K562 (cell line): ENCODE measurements at regions not wholly inside any gene's neighbourhood (a gene's known extent, or its start where the extent isn't known, plus 50 kb on each side); places are given as distances from the start of the nearest gene placed in this dataset.

Source experiments
- ATAC-seq: fragments of 200-7000 bp; cut with Tn5 transposase; 3 replicates; pipeline ENCODE4 v1.9.1; 2020; ENCODE audit warnings: moderate library complexity
- BruUV-seq: library from RNA; stranded (reverse); fragments of 400-500 nt; replicated peaks from 2 replicates; lab custom pipeline; 2021; lab: Mats Ljungman, UMichigan
- CTCF ChIA-PET: fragments of 300-600 bp; formaldehyde crosslinking; extraction: SDS; loops from one replicate; lab custom pipeline; 2021; ENCODE audit warnings: low intra/inter-chr PET ratio; lab: Yijun Ruan, JAX
- POLR2A ChIA-PET: fragments of 300-600, 350-650 bp; sonication (Branson Sonifier 250); formaldehyde crosslinking; extraction: SDS; loops from one replicate; lab custom pipeline; 2021; ENCODE audit warnings: antibody characterized with exemption, inconsistent platforms; lab: Yijun Ruan, JAX
- DNase-seq, 4 experiments: peaks; one replicate each; pipeline versions ENCODE4 v3.0.0 to v3.0.0-alpha.2; 2011 to 2018; ENCODE audit warnings: low spot score in 3 of 4, mixed read lengths in 3 of 4; ENCODE audit errors: extremely low read depth in 1 of 4
- FAIRE-seq: peaks from 2 replicates; lab custom pipeline; 2011; peaks lifted over from hg19 to GRCh38; lab: Jason Lieb, UNC
- H2AFZ ChIP-seq: 2 replicates; pipeline ENCODE4 v1.6.0; 2011; ENCODE audit warnings: low read depth, low read length, control low read depth, inconsistent platforms
- H3K27ac ChIP-seq: fragments of 200-600 bp; 3 replicates; pipeline ENCODE4 v1.8.0; 2011; ENCODE audit warnings: low read depth, mild to moderate bottlenecking, control low read depth, inconsistent platforms, low read length, moderate library complexity, mixed read lengths; ENCODE audit errors: extremely low read depth
- H3K27me3 ChIP-seq, 2 experiments: fragments of 300-600 bp in 1 of 2; 2 replicates in 1 of 2; 3 replicates in 1 of 2; pipeline versions ENCODE4 v1.6.0 to v1.8.0; 2011; ENCODE audit warnings: inconsistent platforms in 2 of 2, low read length in 2 of 2, mild to moderate bottlenecking in 1 of 2, mixed read lengths in 1 of 2, moderate library complexity in 1 of 2; ENCODE audit not compliant: control insufficient read depth in 2 of 2, insufficient read depth in 2 of 2
- H3K36me3 ChIP-seq: fragments of 300-600 bp; 3 replicates; pipeline ENCODE4 v1.8.0; 2011; ENCODE audit warnings: mild to moderate bottlenecking, low read length, inconsistent platforms; ENCODE audit not compliant: control insufficient read depth, insufficient read depth
- H3K4me1 ChIP-seq, 2 experiments: fragments of 200-600 bp in 1 of 2; replicated peaks in 1 of 2; 2 replicates in 1 of 2; 3 replicates in 1 of 2; pipeline versions ENCODE4 v1.5.1 to v1.8.0; 2011; ENCODE audit warnings: inconsistent platforms in 2 of 2, low read length in 2 of 2, mild to moderate bottlenecking in 1 of 2, mixed read lengths in 1 of 2, moderate library complexity in 1 of 2; ENCODE audit not compliant: control insufficient read depth in 2 of 2, insufficient read depth in 2 of 2
- H3K4me2 ChIP-seq: 2 replicates; pipeline ENCODE4 v1.6.1; 2011; ENCODE audit warnings: low read length, control low read depth, inconsistent platforms, mixed read lengths; ENCODE audit not compliant: insufficient read depth
- H3K4me3 ChIP-seq: fragments of 200-600 bp; sonication (generic), shearing (Covaris generic); 2 replicates; pipeline ENCODE4 v1.5.1; 2016; ENCODE audit warnings: control low read depth, inconsistent platforms
- H3K79me2 ChIP-seq: fragments of 200-600 bp; 3 replicates; pipeline ENCODE4 v1.8.0; 2011; ENCODE audit warnings: low read length, inconsistent platforms; ENCODE audit not compliant: control insufficient read depth, insufficient read depth
- H3K9ac ChIP-seq, 2 experiments: 2 replicates each; pipeline versions ENCODE4 v1.6.0 to v1.6.1; 2011; ENCODE audit warnings: low read depth in 2 of 2, low read length in 2 of 2, control low read depth in 1 of 2, inconsistent platforms in 1 of 2, mild to moderate bottlenecking in 1 of 2, mixed read lengths in 1 of 2; ENCODE audit not compliant: insufficient read depth in 1 of 2
- H3K9me1 ChIP-seq: one replicate; pipeline ENCODE4 v1.6.0; 2011; ENCODE audit warnings: inconsistent platforms, mild to moderate bottlenecking, low read length, moderate library complexity; ENCODE audit not compliant: control insufficient read depth, insufficient read depth
- H3K9me3 ChIP-seq: replicated peaks from 2 replicates; pipeline ENCODE4 v1.5.1; 2011; ENCODE audit warnings: low read depth, low read length, inconsistent platforms; ENCODE audit not compliant: control insufficient read depth, insufficient read depth
- H4K20me1 ChIP-seq: replicated peaks from 2 replicates; pipeline ENCODE4 v1.6.1; 2011; ENCODE audit warnings: low read length, inconsistent platforms, mixed read lengths; ENCODE audit not compliant: control insufficient read depth, insufficient read depth
- CEBPG ChIP-seq, 3 experiments: fragments of 200-800 bp in 1 of 3; sonication (Bioruptor generic) in 1 of 3; sonication (generic) in 1 of 3; formaldehyde crosslinking in 1 of 3; IDR thresholded peaks in 2 of 3; conservative IDR thresholded peaks in 1 of 3; 2 replicates each; pipeline versions ENCODE4 v1.6.1 to v1.8.0; 2016 to 2022; ENCODE audit warnings: missing compliant biosample characterization in 2 of 3, missing genetic modification characterization in 2 of 3, mild to moderate bottlenecking in 1 of 3, missing genetic modification reagents in 1 of 3
- DACH1 ChIP-seq: fragments of 450-650 bp; IDR thresholded peaks from 2 replicates; pipeline ENCODE4 v1.6.1; 2018; ENCODE audit not compliant: partially characterized antibody
- FOXJ2 ChIP-seq: fragments of 200-800 bp; sonication (Bioruptor generic); IDR thresholded peaks from 2 replicates; pipeline ENCODE4 v1.6.1; 2016; ENCODE audit warnings: missing genetic modification characterization, missing compliant biosample characterization
- JUND ChIP-seq, 2 experiments: IDR thresholded peaks; 2 replicates in 1 of 2; 3 replicates in 1 of 2; pipeline ENCODE4 v1.6.1; 2011; ENCODE audit warnings: borderline replicate concordance in 2 of 2, low read depth in 2 of 2, low read length in 2 of 2, improper control_type of control experiment in 1 of 2, missing biosample characterization in 1 of 2, missing genetic modification characterization in 1 of 2, missing genetic modification reagents in 1 of 2
- MAFG ChIP-seq: fragments of 450-650 bp; conservative IDR thresholded peaks from 2 replicates; pipeline ENCODE4 v1.6.1; 2016; ENCODE audit warnings: missing genetic modification characterization, missing compliant biosample characterization
- MAZ ChIP-seq, 2 experiments: fragments of 450-650 bp in 1 of 2; sonication (generic) in 1 of 2; formaldehyde crosslinking; IDR thresholded peaks in 1 of 2; conservative IDR thresholded peaks in 1 of 2; 2 replicates each; pipeline versions ENCODE4 v1.4.0 to v1.5.0; 2020; ENCODE audit warnings: mild to moderate bottlenecking in 1 of 2, missing genetic modification reagents in 1 of 2
- NFIC ChIP-seq: fragments of 450-650 bp; IDR thresholded peaks from 2 replicates; pipeline ENCODE4 v1.6.1; 2017; ENCODE audit warnings: mild to moderate bottlenecking, inconsistent platforms
- RAD21 ChIP-seq, 2 experiments: fragments of 250-450 bp in 1 of 2; fragments of 450-650 bp in 1 of 2; sonication (Bioruptor Pico) in 1 of 2; formaldehyde crosslinking in 1 of 2; IDR thresholded peaks in 1 of 2; conservative IDR thresholded peaks in 1 of 2; 2 replicates each; pipeline versions ENCODE4 v1.4.0 to v1.8.0; 2020 to 2022; ENCODE audit warnings: mild to moderate bottlenecking in 2 of 2, moderate library complexity in 1 of 2
- ZFPM2 ChIP-seq: fragments of 250-450 bp; sonication (Bioruptor Pico); IDR thresholded peaks from 2 replicates; pipeline ENCODE4 v1.5.1; 2022; ENCODE audit warnings: mild to moderate bottlenecking
- ZNF316 ChIP-seq: fragments of 450-650 bp; IDR thresholded peaks from 2 replicates; pipeline ENCODE4 v1.6.1; 2016
- WGBS: fragments of 100-300 bp; shearing (Covaris generic); methylation state at CpG from one replicate; pipeline ENCODE4 v1.1.6; 2016; ENCODE audit warnings: low coverage, mixed read lengths; ENCODE audit not compliant: insufficient coverage; ENCODE audit errors: missing lambda C conversion rate; 5-methylcytosine and 5-hydroxymethylcytosine counted together
- in situ Hi-C: fragments of 300-500 bp; cut with MboI; formaldehyde crosslinking; loops from 4 replicates; pipeline ENCODE4 v1.15.0; 2018; ENCODE audit warnings: inconsistent platforms, mixed read lengths
- intact Hi-C: fragments of 100-400 bp; cut with micrococcal nuclease; formaldehyde crosslinking; loops from 2 replicates; pipeline ENCODE4 v1.14.2; 2022
- TF ChIP-seq, protein P1 (sequence below), 2 experiments: fragments of 450-650 bp; conservative IDR thresholded peaks; 2 replicates each; pipeline ENCODE4 v1.6.1; 2017; ENCODE audit warnings: mild to moderate bottlenecking in 2 of 2, moderate library complexity in 2 of 2
- TF ChIP-seq, protein P2 (sequence below): fragments of 250-450 bp; sonication (Bioruptor Pico); IDR thresholded peaks from 2 replicates; pipeline ENCODE4 v1.4.0; 2020; ENCODE audit warnings: mild to moderate bottlenecking, moderate library complexity
- TF ChIP-seq, protein P3 (sequence below): sonication (generic); formaldehyde crosslinking; IDR thresholded peaks from 2 replicates; pipeline ENCODE4 v1.8.0; 2022; ENCODE audit warnings: missing genetic modification reagents, mild to moderate bottlenecking, moderate library complexity, borderline replicate concordance
- TF ChIP-seq, protein P4 (sequence below): fragments of 250-450 bp; sonication (Bioruptor Pico); IDR thresholded peaks from 2 replicates; pipeline ENCODE4 v1.8.0; 2022; ENCODE audit warnings: moderate library complexity, mild to moderate bottlenecking, inconsistent platforms

DNA sequence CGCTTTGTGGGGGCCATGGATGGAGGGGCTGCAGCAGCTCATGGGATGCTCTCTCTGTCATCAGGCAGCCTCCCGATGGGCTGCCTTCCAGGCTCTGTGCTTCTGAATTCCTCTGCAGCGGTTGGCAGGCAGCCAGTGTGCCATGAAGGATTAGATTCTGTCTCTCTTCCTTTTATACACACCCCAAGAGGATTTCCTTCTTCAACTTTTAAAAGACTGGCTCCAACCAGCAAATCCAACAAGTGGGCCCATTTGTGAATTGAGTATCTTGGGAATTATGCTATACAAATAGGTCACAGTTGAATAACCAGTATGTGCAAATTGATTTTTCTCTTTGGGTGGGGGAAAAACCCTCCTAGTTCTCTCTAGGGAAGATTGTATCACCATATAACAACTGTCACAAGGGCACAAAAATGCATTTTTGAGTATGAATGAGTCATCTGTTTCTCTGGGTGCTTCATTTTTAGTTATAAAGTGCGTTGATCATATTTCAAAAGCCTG is 96.8 kb upstream of the FAT1 start:
- H2AFZ ChIP-seq, result no peak overlapping the region; the same call in none of the 2 replicates
- H3K27ac ChIP-seq, result peak overlapping the region; percentile 62; the same call in 2 of the 3 replicates
- no peaks in the 10 kb centered on the region for H4K20me1 ChIP-seq
- DNase-seq (peak in 1 of 4 experiments; percentile 55), FAIRE-seq (no peak), ATAC-seq (peak; percentile 28; the same call in 2 of the 3 replicates)
- peaks cover 3 to 18% of the 10 kb centered on the region in 2 experiments; a peak in 3 of 5 replicates for H3K4me1 ChIP-seq
- 0 out of 2 replicates have a peak, but pooled peaks cover 3% of the 10 kb centered on the region for H3K9me3 ChIP-seq
- in situ Hi-C loops (no loop called here), intact Hi-C loops (no loop called here)
- H3K4me2 ChIP-seq, result no peak overlapping the region
- no peak overlapping the region for H3K9ac ChIP-seq
- H3K27me3 ChIP-seq, result no peaks in the 10 kb centered on the region
- no peaks in the 10 kb centered on the region for H3K36me3 ChIP-seq
- BruUV-seq, result no TSS peak
- CTCF ChIA-PET, result no interaction called here
- 21% methylated on average over 4 of the region's 4 CpGs for WGBS
- H3K9me1 ChIP-seq, result no peaks in the 10 kb centered on the region
- no peak overlapping the region for H3K4me3 ChIP-seq
- POLR2A ChIA-PET, result no interaction called here
- H3K79me2 ChIP-seq, result no peaks in the 10 kb centered on the region
- TF ChIP-seq MAFG (tag) (peak; percentile 22; the same call in 1 of the 2 replicates), ZNF316 (peak; percentile 48; the same call in 1 of the 2 replicates), ZFPM2 (CRISPR knock-in tag) (no peak), CEBPG (CRISPR knock-in tag; IDR thresholded peaks at IDR 0.05) (no peak), CEBPG (tag; conservative IDR thresholded peaks at IDR 0.05 in 1 of 2, IDR thresholded peaks at IDR 0.05 in 1 of 2) (no peak), JUND (IDR thresholded peaks at IDR 0.05; ENCODE audit: borderline replicate concordance, low read depth, low read length) (peak; percentile 49; the same call in 1 of the 2 replicates), JUND (tag; IDR thresholded peaks at IDR 0.05; ENCODE audit: borderline replicate concordance, low read depth, low read length) (peak; percentile 44; the same call in 1 of the 3 replicates), NFIC (peak; percentile 82), MAZ (CRISPR knock-in tag; conservative IDR thresholded peaks at IDR 0.05 in 1 of 2, IDR thresholded peaks at IDR 0.05 in 1 of 2) (no peak), DACH1 (no peak), RAD21 (CRISPR knock-in tag; conservative IDR thresholded peaks at IDR 0.05 in 1 of 2, IDR thresholded peaks at IDR 0.05 in 1 of 2) (no peak), FOXJ2 (tag) (0 out of 2 replicates have a peak, but pooled peaks have one; percentile 19)
- TF ChIP-seq, protein P1, sequence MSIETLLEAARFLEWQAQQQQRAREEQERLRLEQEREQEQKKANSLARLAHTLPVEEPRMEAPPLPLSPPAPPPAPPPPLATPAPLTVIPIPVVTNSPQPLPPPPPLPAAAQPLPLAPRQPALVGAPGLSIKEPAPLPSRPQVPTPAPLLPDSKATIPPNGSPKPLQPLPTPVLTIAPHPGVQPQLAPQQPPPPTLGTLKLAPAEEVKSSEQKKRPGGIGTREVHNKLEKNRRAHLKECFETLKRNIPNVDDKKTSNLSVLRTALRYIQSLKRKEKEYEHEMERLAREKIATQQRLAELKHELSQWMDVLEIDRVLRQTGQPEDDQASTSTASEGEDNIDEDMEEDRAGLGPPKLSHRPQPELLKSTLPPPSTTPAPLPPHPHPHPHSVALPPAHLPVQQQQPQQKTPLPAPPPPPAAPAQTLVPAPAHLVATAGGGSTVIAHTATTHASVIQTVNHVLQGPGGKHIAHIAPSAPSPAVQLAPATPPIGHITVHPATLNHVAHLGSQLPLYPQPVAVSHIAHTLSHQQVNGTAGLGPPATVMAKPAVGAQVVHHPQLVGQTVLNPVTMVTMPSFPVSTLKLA (conservative IDR thresholded peaks at IDR 0.05), result no peak
- TF ChIP-seq, protein P2, sequence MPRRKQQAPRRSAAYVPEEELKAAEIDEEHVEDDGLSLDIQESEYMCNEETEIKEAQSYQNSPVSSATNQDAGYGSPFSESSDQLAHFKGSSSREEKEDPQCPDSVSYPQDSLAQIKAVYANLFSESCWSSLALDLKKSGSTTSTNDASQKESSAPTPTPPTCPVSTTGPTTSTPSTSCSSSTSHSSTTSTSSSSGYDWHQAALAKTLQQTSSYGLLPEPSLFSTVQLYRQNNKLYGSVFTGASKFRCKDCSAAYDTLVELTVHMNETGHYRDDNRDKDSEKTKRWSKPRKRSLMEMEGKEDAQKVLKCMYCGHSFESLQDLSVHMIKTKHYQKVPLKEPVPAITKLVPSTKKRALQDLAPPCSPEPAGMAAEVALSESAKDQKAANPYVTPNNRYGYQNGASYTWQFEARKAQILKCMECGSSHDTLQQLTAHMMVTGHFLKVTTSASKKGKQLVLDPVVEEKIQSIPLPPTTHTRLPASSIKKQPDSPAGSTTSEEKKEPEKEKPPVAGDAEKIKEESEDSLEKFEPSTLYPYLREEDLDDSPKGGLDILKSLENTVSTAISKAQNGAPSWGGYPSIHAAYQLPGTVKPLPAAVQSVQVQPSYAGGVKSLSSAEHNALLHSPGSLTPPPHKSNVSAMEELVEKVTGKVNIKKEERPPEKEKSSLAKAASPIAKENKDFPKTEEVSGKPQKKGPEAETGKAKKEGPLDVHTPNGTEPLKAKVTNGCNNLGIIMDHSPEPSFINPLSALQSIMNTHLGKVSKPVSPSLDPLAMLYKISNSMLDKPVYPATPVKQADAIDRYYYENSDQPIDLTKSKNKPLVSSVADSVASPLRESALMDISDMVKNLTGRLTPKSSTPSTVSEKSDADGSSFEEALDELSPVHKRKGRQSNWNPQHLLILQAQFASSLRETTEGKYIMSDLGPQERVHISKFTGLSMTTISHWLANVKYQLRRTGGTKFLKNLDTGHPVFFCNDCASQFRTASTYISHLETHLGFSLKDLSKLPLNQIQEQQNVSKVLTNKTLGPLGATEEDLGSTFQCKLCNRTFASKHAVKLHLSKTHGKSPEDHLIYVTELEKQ (CRISPR knock-in tag), result no peak
- TF ChIP-seq, protein P3, sequence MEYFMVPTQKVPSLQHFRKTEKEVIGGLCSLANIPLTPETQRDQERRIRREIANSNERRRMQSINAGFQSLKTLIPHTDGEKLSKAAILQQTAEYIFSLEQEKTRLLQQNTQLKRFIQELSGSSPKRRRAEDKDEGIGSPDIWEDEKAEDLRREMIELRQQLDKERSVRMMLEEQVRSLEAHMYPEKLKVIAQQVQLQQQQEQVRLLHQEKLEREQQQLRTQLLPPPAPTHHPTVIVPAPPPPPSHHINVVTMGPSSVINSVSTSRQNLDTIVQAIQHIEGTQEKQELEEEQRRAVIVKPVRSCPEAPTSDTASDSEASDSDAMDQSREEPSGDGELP (CRISPR knock-in tag), result no peak
- TF ChIP-seq, protein P4, sequence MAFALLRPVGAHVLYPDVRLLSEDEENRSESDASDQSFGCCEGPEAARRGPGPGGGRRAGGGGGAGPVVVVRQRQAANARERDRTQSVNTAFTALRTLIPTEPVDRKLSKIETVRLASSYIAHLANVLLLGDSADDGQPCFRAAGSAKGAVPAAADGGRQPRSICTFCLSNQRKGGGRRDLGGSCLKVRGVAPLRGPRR (CRISPR knock-in tag), result no peak
